SU-DHL-6 (cell line): ENCODE measurements at regions not wholly inside any gene's neighbourhood (a gene's known extent, or its start where the extent isn't known, plus 50 kb on each side); places are given as distances from the start of the nearest gene placed in this dataset.

Source experiments
- H2AFZ ChIP-seq: fragments of 200-600 bp; sonication (generic); 2 replicates; pipeline ENCODE4 v1.6.1; 2014; ENCODE audit warnings: low read depth, mild to moderate bottlenecking, moderate library complexity, mixed read lengths, antibody characterized with exemption, low read length; ENCODE audit not compliant: severe bottlenecking
- H3F3A ChIP-seq: fragments of 200-600 bp; shearing (Covaris generic); 2 replicates; pipeline ENCODE4 v1.6.0; 2016; ENCODE audit warnings: antibody characterized with exemption, mild to moderate bottlenecking; ENCODE audit not compliant: insufficient read depth
- H3K27ac ChIP-seq: fragments of 200-600 bp; sonication (generic); 2 replicates; pipeline ENCODE4 v1.5.1; 2016; ENCODE audit warnings: low read depth, mild to moderate bottlenecking, low read length, moderate library complexity, mixed read lengths
- H3K27me3 ChIP-seq: fragments of 200-600 bp; sonication (generic), shearing (Covaris generic); 2 replicates; pipeline ENCODE4 v1.6.0; 2014; ENCODE audit warnings: mild to moderate bottlenecking, low read length
- H3K36me3 ChIP-seq: fragments of 200-600 bp; sonication (generic); 2 replicates; pipeline ENCODE4 v1.6.1; 2014; ENCODE audit warnings: mild to moderate bottlenecking, low read length, mixed read lengths
- H3K4me2 ChIP-seq: fragments of 300-600, 200-600 bp; shearing (Covaris generic), sonication (generic); 2 replicates; pipeline ENCODE4 v1.6.0; 2014; ENCODE audit warnings: low read length, low read depth, mild to moderate bottlenecking; ENCODE audit not compliant: poor library complexity, severe bottlenecking
- H3K4me3 ChIP-seq: fragments of 200-600 bp; sonication (generic); 2 replicates; pipeline ENCODE4 v1.5.1; 2014; ENCODE audit warnings: antibody characterized with exemption, low read length, mild to moderate bottlenecking, mixed read lengths; ENCODE audit not compliant: insufficient read depth, poor library complexity, severe bottlenecking
- H3K79me2 ChIP-seq: fragments of 200-600 bp; sonication (generic); 2 replicates; pipeline ENCODE4 v1.6.1; 2014; ENCODE audit warnings: mild to moderate bottlenecking, low read length, moderate library complexity; ENCODE audit not compliant: insufficient read depth
- H3K9ac ChIP-seq: fragments of 200-600 bp; sonication (generic); 2 replicates; pipeline ENCODE4 v1.7.0; 2014; ENCODE audit warnings: mild to moderate bottlenecking, low read length
- H3K9me2 ChIP-seq: fragments of 200-600 bp; sonication (generic); replicated peaks from 2 replicates; pipeline ENCODE4 v1.6.1; 2014; ENCODE audit warnings: low read length; ENCODE audit not compliant: insufficient read depth
- H3K9me3 ChIP-seq: fragments of 200-600 bp; sonication (generic); 2 replicates; pipeline ENCODE4 v1.6.1; 2014; ENCODE audit warnings: low read length, mixed read lengths; ENCODE audit not compliant: insufficient read depth
- H4K20me1 ChIP-seq: fragments of 200-600 bp; sonication (generic); 2 replicates; pipeline ENCODE4 v1.6.1; 2014; ENCODE audit warnings: low read depth, mild to moderate bottlenecking, antibody characterized with exemption, low read length, moderate library complexity, mixed read lengths
- EZH2phosphoT487 ChIP-seq: fragments of 200-600 bp; sonication (generic), shearing (Covaris generic); conservative IDR thresholded peaks from 2 replicates; pipeline ENCODE4 v1.6.1; 2018; ENCODE audit warnings: mild to moderate bottlenecking, antibody characterized with exemption, low read length, moderate library complexity, mixed read lengths
- TF ChIP-seq, protein P1 (sequence below): fragments of 200-600 bp; sonication (generic); IDR thresholded peaks from one replicate; pipeline ENCODE4 v1.5.1; 2017; ENCODE audit warnings: antibody characterized with exemption, mild to moderate bottlenecking, low read length, moderate library complexity; ENCODE audit not compliant: insufficient read depth, poor library complexity, severe bottlenecking

DNA sequence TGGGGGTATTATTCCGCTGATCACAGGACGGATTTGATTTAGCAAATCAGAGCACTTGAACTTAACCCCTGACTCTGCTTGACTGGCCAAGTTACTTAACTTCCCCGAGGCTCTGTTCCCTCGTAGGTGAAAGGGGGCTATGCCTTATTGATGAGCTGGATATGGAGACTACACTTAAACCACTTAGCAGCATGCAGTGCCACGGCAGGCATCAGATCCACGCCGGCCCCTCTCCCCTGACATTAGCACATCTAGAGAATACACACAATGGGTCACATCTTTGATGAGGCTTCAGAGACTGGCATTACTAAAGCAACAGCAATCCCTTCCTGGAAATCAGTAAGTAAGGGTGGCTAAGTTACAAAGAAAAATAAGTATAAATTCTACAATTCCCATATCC, 71.0 kb downstream of the ABCC12 start:
- H3F3A ChIP-seq: no peaks in the 10 kb centered on the region
- no peak overlapping the region for H3K4me3 ChIP-seq
- H3K36me3 ChIP-seq: no peaks in the 10 kb centered on the region
- no peaks in the 10 kb centered on the region for H3K9me2 ChIP-seq
- H2AFZ ChIP-seq: no peak overlapping the region
- H3K9ac ChIP-seq: no peak overlapping the region
- no peaks in the 10 kb centered on the region for H4K20me1 ChIP-seq
- no peak for TF ChIP-seq EZH2phosphoT487
- TF ChIP-seq, protein P1, sequence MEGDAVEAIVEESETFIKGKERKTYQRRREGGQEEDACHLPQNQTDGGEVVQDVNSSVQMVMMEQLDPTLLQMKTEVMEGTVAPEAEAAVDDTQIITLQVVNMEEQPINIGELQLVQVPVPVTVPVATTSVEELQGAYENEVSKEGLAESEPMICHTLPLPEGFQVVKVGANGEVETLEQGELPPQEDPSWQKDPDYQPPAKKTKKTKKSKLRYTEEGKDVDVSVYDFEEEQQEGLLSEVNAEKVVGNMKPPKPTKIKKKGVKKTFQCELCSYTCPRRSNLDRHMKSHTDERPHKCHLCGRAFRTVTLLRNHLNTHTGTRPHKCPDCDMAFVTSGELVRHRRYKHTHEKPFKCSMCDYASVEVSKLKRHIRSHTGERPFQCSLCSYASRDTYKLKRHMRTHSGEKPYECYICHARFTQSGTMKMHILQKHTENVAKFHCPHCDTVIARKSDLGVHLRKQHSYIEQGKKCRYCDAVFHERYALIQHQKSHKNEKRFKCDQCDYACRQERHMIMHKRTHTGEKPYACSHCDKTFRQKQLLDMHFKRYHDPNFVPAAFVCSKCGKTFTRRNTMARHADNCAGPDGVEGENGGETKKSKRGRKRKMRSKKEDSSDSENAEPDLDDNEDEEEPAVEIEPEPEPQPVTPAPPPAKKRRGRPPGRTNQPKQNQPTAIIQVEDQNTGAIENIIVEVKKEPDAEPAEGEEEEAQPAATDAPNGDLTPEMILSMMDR: no peak
- no peaks in the 10 kb centered on the region for H3K9me3 ChIP-seq
- H3K79me2 ChIP-seq: no peaks in the 10 kb centered on the region
- no peaks in the 10 kb centered on the region for H3K27me3 ChIP-seq
- H3K27ac ChIP-seq: no peak overlapping the region
- no peak overlapping the region for H3K4me2 ChIP-seq

GRCh38 chr16:48082516-48082915, 73.3 kb downstream of the ABCC12 start:
- Histone ChIP-seq H3K27me3 (no peaks in the 10 kb centered on the region), H3K79me2 (no peaks in the 10 kb centered on the region), H4K20me1 (no peaks in the 10 kb centered on the region), H3F3A (no peaks in the 10 kb centered on the region), H2AFZ (no peak overlapping the region), H3K4me2 (no peak overlapping the region), H3K9me2 (no peaks in the 10 kb centered on the region), H3K4me3 (no peak overlapping the region), H3K9ac (no peak overlapping the region), H3K36me3 (no peaks in the 10 kb centered on the region), H3K27ac (no peak overlapping the region), H3K9me3 (no peaks in the 10 kb centered on the region)
- TF ChIP-seq, protein P1: no peak
- TF ChIP-seq EZH2phosphoT487: no peak

DNA sequence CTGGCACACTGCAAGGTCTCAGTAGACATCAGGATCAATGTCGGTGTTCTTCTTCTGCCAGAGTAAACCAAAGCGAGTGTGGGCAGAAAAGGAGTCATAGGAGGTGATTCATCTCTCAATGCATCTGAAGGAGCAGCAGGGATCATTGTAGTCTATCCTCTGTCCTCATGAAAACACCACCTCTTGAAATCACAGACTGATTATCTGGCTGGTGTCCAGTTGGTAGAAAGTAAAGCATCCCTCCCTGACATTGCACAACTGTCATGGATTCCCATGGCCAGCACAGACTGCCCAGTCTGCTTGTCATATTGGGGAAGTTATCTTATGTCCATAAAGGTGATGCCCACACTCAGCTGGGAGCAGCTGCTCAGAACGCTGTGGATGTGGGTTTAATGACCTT, 74.1 kb downstream of the ABCC12 start:
- Histone ChIP-seq H3K9me3 (no peaks in the 10 kb centered on the region), H3K27ac (no peak overlapping the region), H3F3A (no peaks in the 10 kb centered on the region), H2AFZ (no peak overlapping the region), H3K36me3 (no peaks in the 10 kb centered on the region), H3K9ac (no peak overlapping the region), H3K4me3 (no peak overlapping the region), H3K79me2 (no peaks in the 10 kb centered on the region), H4K20me1 (no peaks in the 10 kb centered on the region), H3K9me2 (no peaks in the 10 kb centered on the region), H3K4me2 (no peak overlapping the region), H3K27me3 (no peaks in the 10 kb centered on the region)
- TF ChIP-seq, protein P1: no peak
- TF ChIP-seq EZH2phosphoT487: no peak

- no peaks in the 10 kb centered on the region for H3F3A ChIP-seq
- no peaks in the 10 kb centered on the region for H3K9me3 ChIP-seq
- no peak overlapping the region for H3K4me2 ChIP-seq
- no peak overlapping the region for H3K9ac ChIP-seq
- no peak overlapping the region for H3K4me3 ChIP-seq
- no peaks in the 10 kb centered on the region for H3K27me3 ChIP-seq
- H2AFZ ChIP-seq: no peak overlapping the region
- no peak overlapping the region for H3K27ac ChIP-seq
- H3K36me3 ChIP-seq: no peaks in the 10 kb centered on the region
- H4K20me1 ChIP-seq: no peaks in the 10 kb centered on the region
- TF ChIP-seq, protein P1: no peak
- TF ChIP-seq EZH2phosphoT487: no peak
- no peaks in the 10 kb centered on the region for H3K79me2 ChIP-seq
- no peaks in the 10 kb centered on the region for H3K9me2 ChIP-seq
Observed at GRCh38 chr16:48076455-48077012, 79.3 kb downstream of the ABCC12 start.
